ENCODE measurements at regions not wholly inside any gene's neighbourhood (a gene's known extent, or its start where the extent isn't known, plus 50 kb on each side); places are given as distances from the start of the nearest gene placed in this dataset.

DNA sequence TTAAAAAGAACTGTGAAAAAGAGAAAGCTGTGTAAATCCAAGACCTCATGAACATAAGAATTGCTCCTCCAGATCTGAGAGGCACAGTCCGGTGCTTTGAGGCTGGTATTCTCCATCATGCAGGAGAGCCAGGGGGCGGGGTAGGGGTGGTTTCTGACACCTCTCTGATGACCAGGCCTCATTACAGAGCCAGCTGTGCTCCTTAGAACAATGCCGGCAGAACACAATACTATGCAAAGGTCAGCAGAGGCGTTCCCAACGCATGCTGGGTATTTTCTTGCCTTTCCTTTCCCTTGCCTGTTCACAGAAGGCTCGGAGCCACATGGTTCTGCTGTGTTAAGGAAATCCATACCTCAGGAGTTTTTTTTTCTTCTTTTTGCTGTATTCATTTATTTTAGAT is 91.2 kb upstream of the SOD3 start:
- H3K9ac ChIP-seq (ENCODE audit: low read depth in 1 of 2, low read length in 2 of 2) = no peak overlapping the region
- H3K4me1 ChIP-seq (ENCODE audit: control insufficient read depth in 2 of 2, insufficient read depth in 2 of 2, low read length in 2 of 2) = no peaks in the 10 kb centered on the region
- H3K27me3 ChIP-seq (ENCODE audit: control insufficient read depth in 2 of 2, insufficient read depth in 2 of 2, low read length in 2 of 2) = no peaks in the 10 kb centered on the region
- no peak overlapping the region for H3K27ac ChIP-seq (ENCODE audit: low read depth in 2 of 2, low read length in 2 of 2)
- no peaks in the 10 kb centered on the region for H3K9me3 ChIP-seq (ENCODE audit: control insufficient read depth in 2 of 2, low read length in 2 of 2)
- H3K36me3 ChIP-seq (ENCODE audit: control insufficient read depth in 2 of 2, insufficient read depth in 2 of 2, low read length in 2 of 2) = no peaks in the 10 kb centered on the region
- no peak overlapping the region for H3K4me3 ChIP-seq (ENCODE audit: low read length in 2 of 2)

DNA sequence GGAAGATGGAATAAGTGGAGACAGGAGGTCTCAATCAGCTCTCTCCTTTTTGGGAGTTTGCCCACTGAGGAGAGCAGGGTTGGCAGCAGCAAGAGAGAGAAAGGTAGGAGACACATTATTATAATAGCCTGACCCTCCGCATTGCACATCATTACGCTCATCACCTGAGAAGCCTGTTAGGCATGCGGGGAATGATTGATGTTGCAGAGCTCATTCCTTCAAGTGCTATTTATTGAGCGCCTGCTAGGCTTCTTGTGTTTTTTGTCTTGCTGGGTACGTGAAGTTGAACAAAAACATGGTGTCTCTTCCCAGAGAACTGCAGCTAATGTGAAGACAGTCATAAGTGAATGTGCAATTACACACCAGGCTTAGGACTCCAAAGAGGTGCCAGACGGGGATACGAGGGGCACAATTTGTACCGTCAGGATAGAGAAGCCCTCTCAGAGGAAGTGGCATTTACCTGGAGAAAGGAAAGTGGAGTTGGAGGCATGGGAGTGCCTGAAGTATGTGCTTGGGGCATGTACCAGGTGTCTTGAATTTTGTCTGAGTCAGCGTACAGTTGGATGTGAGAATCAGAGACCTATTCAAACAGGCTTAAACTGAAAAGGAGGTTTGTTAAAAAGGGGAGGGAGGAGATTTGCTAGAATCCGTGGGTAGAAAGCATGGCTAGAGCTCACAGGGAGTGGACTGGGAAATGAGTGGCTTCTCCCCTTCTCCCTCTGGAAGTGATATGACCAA is 90.2 kb upstream of the SOD3 start:
- no peaks in the 10 kb centered on the region for H3K9me3 ChIP-seq (ENCODE audit: control insufficient read depth in 2 of 2, low read length in 2 of 2)
- H3K4me3 ChIP-seq (ENCODE audit: low read length in 2 of 2) = no peak overlapping the region
- H3K4me1 ChIP-seq (ENCODE audit: control insufficient read depth in 2 of 2, insufficient read depth in 2 of 2, low read length in 2 of 2) = no peaks in the 10 kb centered on the region
- no peak overlapping the region for H3K27ac ChIP-seq (ENCODE audit: low read depth in 2 of 2, low read length in 2 of 2)
- no peak overlapping the region for H3K9ac ChIP-seq (ENCODE audit: low read depth in 1 of 2, low read length in 2 of 2)
- H3K36me3 ChIP-seq (ENCODE audit: control insufficient read depth in 2 of 2, insufficient read depth in 2 of 2, low read length in 2 of 2) = no peaks in the 10 kb centered on the region
- no peaks in the 10 kb centered on the region for H3K27me3 ChIP-seq (ENCODE audit: control insufficient read depth in 2 of 2, insufficient read depth in 2 of 2, low read length in 2 of 2)

DNA sequence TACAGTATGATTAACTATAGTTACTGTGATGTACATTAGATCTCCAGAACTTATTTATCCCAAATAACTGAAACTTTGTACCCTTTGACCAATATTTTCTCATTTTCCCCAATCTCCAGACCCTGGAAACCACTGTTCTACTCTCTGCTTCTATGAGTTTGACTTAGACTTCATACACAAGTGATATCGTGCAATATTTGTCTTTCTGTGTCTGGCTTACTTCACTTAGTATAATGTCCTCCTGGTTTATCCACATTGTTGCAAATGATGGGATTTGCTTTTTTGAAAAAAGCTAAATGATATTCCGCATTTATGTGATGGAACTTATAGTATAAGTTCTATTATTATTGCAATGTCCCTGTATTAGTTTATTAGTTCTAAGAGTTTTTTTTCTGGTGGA is 81.8 kb upstream of the SOD3 start:
- H3K9ac ChIP-seq (ENCODE audit: low read depth in 1 of 2, low read length in 2 of 2) = no peak overlapping the region
- H3K4me1 ChIP-seq (ENCODE audit: control insufficient read depth in 2 of 2, insufficient read depth in 2 of 2, low read length in 2 of 2) = no peaks in the 10 kb centered on the region

DNA sequence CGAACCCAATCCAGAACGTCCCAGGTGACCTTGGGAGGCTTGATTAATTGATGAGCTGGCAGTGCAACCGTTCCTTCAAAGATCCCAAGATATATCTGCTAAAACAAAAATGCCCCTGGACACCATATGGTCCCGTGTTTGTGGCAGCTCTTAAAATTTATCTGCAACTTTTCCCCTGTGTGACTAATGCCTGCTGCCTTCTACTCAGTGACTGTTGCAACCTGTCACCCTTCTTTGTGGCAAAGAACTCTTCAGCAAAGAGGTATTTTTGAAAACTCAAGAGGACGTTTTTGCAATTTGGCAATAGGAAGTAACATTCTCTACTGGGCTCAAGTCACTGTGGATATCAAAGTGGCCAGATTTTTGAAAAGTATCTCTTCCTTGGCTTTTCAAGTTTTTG is 75.8 kb upstream of the SOD3 start:
- H3K27me3 ChIP-seq (ENCODE audit: control insufficient read depth in 2 of 2, insufficient read depth in 2 of 2, low read length in 2 of 2) = no peaks in the 10 kb centered on the region
- H3K9ac ChIP-seq (ENCODE audit: low read depth in 1 of 2, low read length in 2 of 2) = no peak overlapping the region
- H3K4me3 ChIP-seq (ENCODE audit: low read length in 2 of 2) = no peak overlapping the region
- H3K36me3 ChIP-seq (ENCODE audit: control insufficient read depth in 2 of 2, insufficient read depth in 2 of 2, low read length in 2 of 2) = no peaks in the 10 kb centered on the region
- H3K9me3 ChIP-seq (ENCODE audit: control insufficient read depth in 2 of 2, low read length in 2 of 2) = peaks cover 0 to 2% of the 10 kb centered on the region in 2 donors
- no peaks in the 10 kb centered on the region for H3K4me1 ChIP-seq (ENCODE audit: control insufficient read depth in 2 of 2, insufficient read depth in 2 of 2, low read length in 2 of 2)
- H3K27ac ChIP-seq (ENCODE audit: low read depth in 2 of 2, low read length in 2 of 2) = no peak overlapping the region

More for the DNA sequence above, 81.8 kb upstream of the SOD3 start:
- H3K36me3 ChIP-seq (ENCODE audit: control insufficient read depth in 2 of 2, insufficient read depth in 2 of 2, low read length in 2 of 2) = no peaks in the 10 kb centered on the region
- H3K4me3 ChIP-seq (ENCODE audit: low read length in 2 of 2) = no peak overlapping the region
- no peak overlapping the region for H3K27ac ChIP-seq (ENCODE audit: low read depth in 2 of 2, low read length in 2 of 2)
- H3K9me3 ChIP-seq (ENCODE audit: control insufficient read depth in 2 of 2, low read length in 2 of 2) = peaks cover 0 to 4% of the 10 kb centered on the region in 2 donors
- no peaks in the 10 kb centered on the region for H3K27me3 ChIP-seq (ENCODE audit: control insufficient read depth in 2 of 2, insufficient read depth in 2 of 2, low read length in 2 of 2)

DNA sequence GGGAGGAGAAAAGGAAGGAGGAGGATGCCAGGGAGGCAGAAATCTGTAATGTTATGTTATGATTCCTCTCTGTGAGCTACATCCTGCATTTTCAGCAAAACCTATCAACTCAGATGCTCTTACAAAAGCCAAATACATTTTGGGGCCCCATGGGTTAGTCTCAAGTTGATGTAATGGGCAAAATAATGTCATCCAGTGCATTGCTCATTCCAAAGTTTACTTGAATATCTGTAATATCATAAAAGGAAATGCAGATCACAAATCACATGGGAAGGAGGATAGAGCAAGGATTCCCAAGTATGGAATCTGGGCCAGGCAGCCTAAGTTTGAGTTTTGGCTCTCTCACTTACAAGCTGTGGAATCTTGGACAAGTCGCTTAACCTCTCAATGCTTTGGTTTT is 74.9 kb upstream of the SOD3 start:
- Histone ChIP-seq H3K4me1 (ENCODE audit: control insufficient read depth in 2 of 2, insufficient read depth in 2 of 2, low read length in 2 of 2) (no peaks in the 10 kb centered on the region), H3K9me3 (ENCODE audit: control insufficient read depth in 2 of 2, low read length in 2 of 2) (peaks cover 0 to under 1% of the 10 kb centered on the region in 2 donors), H3K9ac (ENCODE audit: low read depth in 1 of 2, low read length in 2 of 2) (no peak overlapping the region), H3K36me3 (ENCODE audit: control insufficient read depth in 2 of 2, insufficient read depth in 2 of 2, low read length in 2 of 2) (no peaks in the 10 kb centered on the region), H3K27me3 (ENCODE audit: control insufficient read depth in 2 of 2, insufficient read depth in 2 of 2, low read length in 2 of 2) (no peaks in the 10 kb centered on the region), H3K4me3 (ENCODE audit: low read length in 2 of 2) (no peak overlapping the region), H3K27ac (ENCODE audit: low read depth in 2 of 2, low read length in 2 of 2) (no peak overlapping the region)

DNA sequence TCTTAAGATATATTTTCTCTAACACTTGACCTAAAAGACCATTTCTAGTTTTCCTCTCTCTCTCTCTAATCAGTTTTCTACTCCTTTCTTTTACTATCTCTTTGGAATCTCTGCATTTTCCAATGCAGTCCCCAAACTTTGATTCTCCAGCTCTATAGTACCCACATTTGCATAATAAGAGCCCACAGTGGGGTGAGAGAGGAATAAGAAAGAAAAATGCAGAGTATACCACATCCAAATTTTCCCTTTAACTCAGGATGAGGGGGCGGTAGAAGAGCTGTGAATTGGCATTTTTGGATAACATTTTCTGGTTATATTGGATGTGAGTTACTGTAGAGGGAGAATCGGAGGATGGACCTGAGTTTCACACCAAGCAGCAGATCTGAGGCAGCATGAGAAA is 74.4 kb upstream of the SOD3 start:
- H3K9ac ChIP-seq (ENCODE audit: low read depth in 1 of 2, low read length in 2 of 2) = no peak overlapping the region
- no peaks in the 10 kb centered on the region for H3K27me3 ChIP-seq (ENCODE audit: control insufficient read depth in 2 of 2, insufficient read depth in 2 of 2, low read length in 2 of 2)
- H3K9me3 ChIP-seq (ENCODE audit: control insufficient read depth in 2 of 2, low read length in 2 of 2) = no peaks in the 10 kb centered on the region
- no peaks in the 10 kb centered on the region for H3K4me1 ChIP-seq (ENCODE audit: control insufficient read depth in 2 of 2, insufficient read depth in 2 of 2, low read length in 2 of 2)
- no peak overlapping the region for H3K4me3 ChIP-seq (ENCODE audit: low read length in 2 of 2)
- no peak overlapping the region for H3K27ac ChIP-seq (ENCODE audit: low read depth in 2 of 2, low read length in 2 of 2)
- H3K36me3 ChIP-seq (ENCODE audit: control insufficient read depth in 2 of 2, insufficient read depth in 2 of 2, low read length in 2 of 2) = no peaks in the 10 kb centered on the region

DNA sequence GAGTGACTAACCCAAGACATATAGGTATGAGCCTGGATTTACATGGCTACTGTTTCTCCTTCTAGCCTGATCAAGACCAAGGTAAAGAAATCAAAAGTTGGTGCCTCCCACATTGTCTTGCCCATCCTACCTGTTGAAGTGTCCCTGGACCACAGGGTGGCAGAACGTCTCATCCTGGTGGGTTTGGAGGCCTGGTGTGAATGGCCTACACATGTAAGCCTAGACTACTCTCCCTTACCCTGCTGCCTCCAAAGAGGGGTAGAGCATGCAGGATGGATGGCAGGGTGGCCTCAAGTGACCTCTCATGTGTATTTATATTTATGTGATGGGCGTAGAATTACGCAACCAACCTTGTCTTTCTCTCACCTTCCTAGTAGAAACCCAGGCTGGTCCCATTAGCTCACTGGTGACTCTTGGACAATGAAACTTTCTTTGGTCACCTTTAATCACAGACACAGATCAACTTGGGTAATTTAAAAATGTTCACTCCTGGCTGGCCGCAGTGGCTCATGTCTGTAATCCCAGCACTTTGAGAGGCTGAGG is 73.3 kb upstream of the SOD3 start:
- no peak overlapping the region for H3K27ac ChIP-seq (ENCODE audit: low read depth in 2 of 2, low read length in 2 of 2)
- no peaks in the 10 kb centered on the region for H3K4me1 ChIP-seq (ENCODE audit: control insufficient read depth in 2 of 2, insufficient read depth in 2 of 2, low read length in 2 of 2)
- H3K4me3 ChIP-seq (ENCODE audit: low read length in 2 of 2) = no peak overlapping the region
- H3K36me3 ChIP-seq (ENCODE audit: control insufficient read depth in 2 of 2, insufficient read depth in 2 of 2, low read length in 2 of 2) = no peaks in the 10 kb centered on the region
- no peaks in the 10 kb centered on the region for H3K9me3 ChIP-seq (ENCODE audit: control insufficient read depth in 2 of 2, low read length in 2 of 2)
- no peak overlapping the region for H3K9ac ChIP-seq (ENCODE audit: low read depth in 1 of 2, low read length in 2 of 2)
- H3K27me3 ChIP-seq (ENCODE audit: control insufficient read depth in 2 of 2, insufficient read depth in 2 of 2, low read length in 2 of 2) = no peaks in the 10 kb centered on the region

DNA sequence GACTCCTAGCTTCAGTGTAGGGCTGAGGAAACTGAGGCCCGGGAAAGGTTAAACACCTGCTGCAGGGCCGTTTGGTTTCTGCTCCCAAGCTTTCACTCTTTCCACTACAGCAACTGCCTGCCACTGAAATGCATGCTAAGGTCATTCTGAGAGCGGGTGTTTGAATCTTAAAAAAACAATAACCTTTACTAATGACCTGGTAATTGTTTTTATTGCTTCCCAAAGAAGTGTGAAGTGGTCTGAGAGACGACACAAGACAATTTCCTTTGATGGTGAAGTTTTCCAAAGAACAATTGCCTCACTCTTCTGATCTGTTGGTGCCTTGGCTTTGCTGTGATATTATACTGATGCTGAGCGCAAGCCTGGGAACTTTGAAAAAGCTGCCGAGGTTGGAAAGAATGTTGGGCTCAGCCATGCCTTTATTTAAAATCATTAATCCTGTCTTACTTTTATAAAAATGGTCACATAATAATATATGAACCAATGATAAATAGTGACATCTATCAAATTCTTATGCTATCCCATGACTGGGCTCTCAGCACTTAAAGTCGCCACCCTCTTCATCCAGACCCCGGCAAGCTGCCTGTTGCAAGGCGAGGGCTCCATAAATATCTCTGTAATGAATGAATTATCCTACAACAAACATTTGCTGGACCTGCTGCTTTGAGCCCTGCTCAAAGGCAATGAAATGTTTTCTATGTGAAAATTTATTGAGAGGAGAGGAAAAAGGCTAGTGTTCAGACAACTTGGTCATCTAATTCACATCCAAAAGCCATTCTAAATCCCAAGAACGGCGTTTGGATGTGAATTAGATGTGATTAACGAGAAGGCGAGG is 67.8 kb upstream of the SOD3 start:
- no peak overlapping the region for H3K27ac ChIP-seq (ENCODE audit: low read depth in 2 of 2, low read length in 2 of 2)
- H3K27me3 ChIP-seq (ENCODE audit: control insufficient read depth in 2 of 2, insufficient read depth in 2 of 2, low read length in 2 of 2) = no peaks in the 10 kb centered on the region
- H3K36me3 ChIP-seq (ENCODE audit: control insufficient read depth in 2 of 2, insufficient read depth in 2 of 2, low read length in 2 of 2) = no peaks in the 10 kb centered on the region
- H3K4me1 ChIP-seq (ENCODE audit: control insufficient read depth in 2 of 2, insufficient read depth in 2 of 2, low read length in 2 of 2) = no peaks in the 10 kb centered on the region
- H3K9ac ChIP-seq (ENCODE audit: low read depth in 1 of 2, low read length in 2 of 2) = no peak overlapping the region
- H3K9me3 ChIP-seq (ENCODE audit: control insufficient read depth in 2 of 2, low read length in 2 of 2) = no peaks in the 10 kb centered on the region
- no peak overlapping the region for H3K4me3 ChIP-seq (ENCODE audit: low read length in 2 of 2)

DNA sequence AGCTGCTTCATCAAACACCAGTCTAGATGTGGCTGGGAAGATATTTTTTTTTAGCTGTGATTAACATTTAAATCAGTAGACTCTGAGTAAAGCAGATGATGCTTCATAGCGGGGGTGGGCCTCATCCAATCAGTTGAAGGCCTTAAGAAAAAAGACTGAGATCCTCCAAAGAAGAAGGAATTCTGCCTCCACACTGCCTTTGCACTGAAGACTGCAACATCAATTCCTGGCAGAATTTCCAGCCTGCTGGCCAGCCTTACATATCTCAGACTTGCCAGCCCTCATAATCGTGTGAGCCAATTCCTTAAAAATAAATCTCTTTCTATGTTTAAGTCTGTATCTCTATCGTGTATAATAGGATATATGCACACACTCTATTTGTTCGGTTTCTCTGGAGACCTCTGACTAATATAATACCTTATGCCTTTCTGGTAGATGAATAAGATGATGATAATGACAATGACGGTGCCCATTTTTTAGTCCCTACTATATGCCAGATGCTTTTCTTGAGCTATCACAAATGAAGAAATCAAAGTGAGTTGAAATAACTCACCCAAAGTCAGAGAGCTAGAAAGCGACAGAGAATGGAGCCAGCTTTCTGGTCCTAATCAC is 66.1 kb upstream of the SOD3 start:
- Histone ChIP-seq H3K36me3 (ENCODE audit: control insufficient read depth in 2 of 2, insufficient read depth in 2 of 2, low read length in 2 of 2) (no peaks in the 10 kb centered on the region), H3K9me3 (ENCODE audit: control insufficient read depth in 2 of 2, low read length in 2 of 2) (no peaks in the 10 kb centered on the region), H3K27ac (ENCODE audit: low read depth in 2 of 2, low read length in 2 of 2) (no peak overlapping the region), H3K27me3 (ENCODE audit: control insufficient read depth in 2 of 2, insufficient read depth in 2 of 2, low read length in 2 of 2) (no peaks in the 10 kb centered on the region), H3K4me1 (ENCODE audit: control insufficient read depth in 2 of 2, insufficient read depth in 2 of 2, low read length in 2 of 2) (no peaks in the 10 kb centered on the region), H3K4me3 (ENCODE audit: low read length in 2 of 2) (no peak overlapping the region), H3K9ac (ENCODE audit: low read depth in 1 of 2, low read length in 2 of 2) (no peak overlapping the region)

Measured in mucosa of rectum (tissue), 2 donors.